Liver (tissue), 8 donors: ENCODE measurements at regions not wholly inside any gene's neighbourhood (a gene's known extent, or its start where the extent isn't known, plus 50 kb on each side); places are given as distances from the start of the nearest gene placed in this dataset.
"Not testable (repeated sequence)": the region's sequence is repeated elsewhere in the genome, so short reads cannot be mapped to it uniquely, and the experiment has no call there.

Experiments
- DNase-seq: peaks from one replicate; pipeline ENCODE4 v3.0.0-alpha.2; 2017; ENCODE audit warnings: low spot score
- H3K27ac ChIP-seq, 2 donors: one replicate each; pipeline ENCODE4 v1.7.0; 2013; ENCODE audit warnings: inconsistent platforms in 2 of 2, low read length in 2 of 2, control low read depth in 1 of 2, low read depth in 1 of 2, mild to moderate bottlenecking in 1 of 2
- H3K27me3 ChIP-seq, 4 donors: one replicate each; pipeline versions ENCODE4 v1.6.1 to v1.7.0; 2013; ENCODE audit warnings: low read length in 3 of 4, inconsistent platforms in 1 of 4, mild to moderate bottlenecking in 1 of 4, moderate library complexity in 1 of 4; ENCODE audit not compliant: control insufficient read depth in 4 of 4, insufficient read depth in 4 of 4
- H3K36me3 ChIP-seq, 4 donors: one replicate each; pipeline versions ENCODE4 v1.6.1 to v1.7.0; 2013; ENCODE audit warnings: low read length in 3 of 4, mild to moderate bottlenecking in 3 of 4, low read depth in 1 of 4, moderate library complexity in 1 of 4; ENCODE audit not compliant: control insufficient read depth in 4 of 4, insufficient read depth in 3 of 4
- H3K4me1 ChIP-seq, 4 donors: one replicate each; pipeline versions ENCODE4 v1.6.1 to v1.7.0; 2013; ENCODE audit warnings: low read length in 3 of 4, mild to moderate bottlenecking in 3 of 4, moderate library complexity in 1 of 4; ENCODE audit not compliant: control insufficient read depth in 4 of 4, insufficient read depth in 4 of 4
- H3K4me3 ChIP-seq, 3 donors: one replicate each; pipeline versions ENCODE4 v1.6.1 to v1.7.0; 2013; ENCODE audit warnings: low read length in 3 of 3, control low read depth in 1 of 3, low read depth in 1 of 3, mild to moderate bottlenecking in 1 of 3
- H3K9ac ChIP-seq, 2 donors: one replicate each; pipeline ENCODE4 v1.7.0; 2013; ENCODE audit warnings: low read length in 2 of 2, mild to moderate bottlenecking in 2 of 2, moderate library complexity in 2 of 2, control low read depth in 1 of 2, low read depth in 1 of 2
- H3K9me3 ChIP-seq, 4 donors: one replicate each; pipeline versions ENCODE4 v1.6.1 to v1.7.0; 2013; ENCODE audit warnings: low read length in 3 of 4; ENCODE audit not compliant: control insufficient read depth in 4 of 4
- EGR1 ChIP-seq, 2 donors: IDR thresholded peaks; 2 replicates each; pipeline ENCODE4 v1.6.1; 2016 to 2018; ENCODE audit warnings: antibody characterized with exemption in 2 of 2, low read depth in 2 of 2
- FOXA1 ChIP-seq: IDR thresholded peaks from 2 replicates; pipeline ENCODE4 v1.6.1; 2016; ENCODE audit warnings: antibody characterized with exemption
- GABPA ChIP-seq, 2 donors: IDR thresholded peaks in 1 of 2; conservative IDR thresholded peaks in 1 of 2; 2 replicates each; pipeline ENCODE4 v1.6.1; 2016; ENCODE audit warnings: antibody characterized with exemption in 2 of 2, mild to moderate bottlenecking in 1 of 2, moderate library complexity in 1 of 2
- HNF4A ChIP-seq, 2 donors: conservative IDR thresholded peaks; 2 replicates each; pipeline ENCODE4 v1.6.1; 2016; ENCODE audit warnings: antibody characterized with exemption in 2 of 2, mild to moderate bottlenecking in 2 of 2
- HNF4G ChIP-seq: IDR thresholded peaks from 2 replicates; pipeline ENCODE4 v1.6.1; 2016; ENCODE audit warnings: antibody characterized with exemption
- JUND ChIP-seq, 2 donors: IDR thresholded peaks; 2 replicates each; pipeline ENCODE4 v1.6.1; 2016; ENCODE audit warnings: antibody characterized with exemption in 2 of 2
- NR2F2 ChIP-seq: IDR thresholded peaks from 2 replicates; pipeline ENCODE4 v1.6.1; 2016; ENCODE audit warnings: antibody characterized with exemption
- RAD21 ChIP-seq, 2 donors: IDR thresholded peaks; 2 replicates each; pipeline ENCODE4 v1.6.1; 2016; ENCODE audit warnings: antibody characterized with exemption in 2 of 2, mild to moderate bottlenecking in 2 of 2
- RXRA ChIP-seq, 2 donors: IDR thresholded peaks; 2 replicates each; pipeline ENCODE4 v1.6.1; 2017 to 2018; ENCODE audit warnings: antibody characterized with exemption in 2 of 2, mild to moderate bottlenecking in 1 of 2
- SP1 ChIP-seq: IDR thresholded peaks from 2 replicates; pipeline ENCODE4 v1.6.1; 2018; ENCODE audit warnings: antibody characterized with exemption, mild to moderate bottlenecking
- TAF1 ChIP-seq: conservative IDR thresholded peaks from 2 replicates; pipeline ENCODE4 v1.6.1; 2016; ENCODE audit warnings: antibody characterized with exemption, mild to moderate bottlenecking
- YY1 ChIP-seq: IDR thresholded peaks from 2 replicates; pipeline ENCODE4 v1.6.1; 2016; ENCODE audit warnings: antibody characterized with exemption, mild to moderate bottlenecking
- WGBS: extraction: QIAGEN DNeasy Blood & Tissue Kit; methylation state at CpG from one replicate; pipeline ENCODE4 v1.1.7; 2013; 5-methylcytosine and 5-hydroxymethylcytosine counted together
- TF ChIP-seq, protein P1 (sequence below): IDR thresholded peaks from 2 replicates; pipeline ENCODE4 v1.6.1; 2016; ENCODE audit warnings: antibody characterized with exemption
- TF ChIP-seq, protein P2 (sequence below): IDR thresholded peaks from 2 replicates; pipeline ENCODE4 v1.6.1; 2016; ENCODE audit warnings: antibody characterized with exemption, mild to moderate bottlenecking
- TF ChIP-seq, protein P3 (sequence below): fragments of 150-350 bp; IDR thresholded peaks from 2 replicates; pipeline ENCODE4 v1.5.1; 2017; ENCODE audit warnings: improper control_type of control experiment, low read depth, low read length; ENCODE audit not compliant: missing input control
- TF ChIP-seq, protein P4 (sequence below): IDR thresholded peaks from 2 replicates; pipeline ENCODE4 v1.6.1; 2016; ENCODE audit warnings: antibody characterized with exemption
- TF ChIP-seq, protein P5 (sequence below): IDR thresholded peaks from 2 replicates; pipeline ENCODE4 v1.6.1; 2016; ENCODE audit warnings: antibody characterized with exemption
- donor health status: healthy.
- donor health status: healthy.
- donor health status: healthy.
- donor health status: healthy.
- donor health status: healthy.

DNA sequence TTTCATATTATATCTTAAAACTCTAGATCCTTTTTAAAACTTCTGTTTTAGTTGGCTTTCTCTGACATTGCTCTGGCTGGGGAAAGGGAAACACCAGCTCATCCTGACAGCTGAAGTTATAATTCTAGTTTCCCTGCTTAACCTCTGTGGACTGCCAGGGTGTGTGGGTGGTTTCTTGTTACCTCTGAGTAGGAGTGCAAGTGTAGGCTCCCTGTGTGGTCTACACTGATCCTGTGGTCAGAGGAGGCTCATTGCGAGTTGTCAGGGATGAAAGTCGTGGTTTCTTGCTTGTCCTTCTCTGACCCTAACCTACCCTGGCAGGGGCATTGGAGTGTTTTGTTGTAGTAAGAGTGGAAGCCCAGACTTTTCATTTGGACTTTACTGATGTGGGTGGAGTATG is 221.0 kb downstream of the UTP18 start:
- no peak for DNase-seq
- WGBS, result 86% methylated on average over 2 of the region's 2 CpGs
- H3K4me1 ChIP-seq, result no peaks in the 10 kb centered on the region

DNA sequence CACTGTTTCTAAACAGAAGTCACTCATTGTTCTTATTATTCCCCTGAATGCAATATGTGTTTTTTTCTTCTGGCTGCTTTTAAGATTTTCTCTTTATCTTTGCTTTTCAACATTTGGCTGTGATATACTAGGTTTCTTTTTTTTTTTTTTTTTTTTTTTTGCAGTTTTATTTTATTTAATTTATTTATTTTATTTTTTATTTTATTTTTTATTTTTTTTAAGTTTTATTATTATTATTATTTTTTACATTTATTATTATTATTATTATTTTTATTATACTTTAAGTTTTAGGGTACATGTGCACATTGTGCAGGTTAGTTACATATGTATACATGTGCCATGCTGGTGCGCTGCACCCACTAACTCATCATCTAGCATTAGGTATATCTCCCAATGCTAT is 221.9 kb downstream of the UTP18 start:
- DNase-seq, H3K4me1 ChIP-seq, H3K36me3 ChIP-seq, H3K27me3 ChIP-seq, H3K27ac ChIP-seq, H3K9me3 ChIP-seq, H3K9ac ChIP-seq, H3K4me3 ChIP-seq: not testable (repeated sequence)
- no CpG with 5 or more reads among the region's 1 CpG for WGBS

More for the DNA sequence above, 221.0 kb downstream of the UTP18 start:
- peaks cover 0 to 6% (median 2%) of the 10 kb centered on the region in 4 donors for H3K9me3 ChIP-seq
- H3K27me3 ChIP-seq, result peaks cover 0 to 2% (median 0%) of the 10 kb centered on the region in 4 donors
- H3K9ac ChIP-seq, result no peak overlapping the region
- no peaks in the 10 kb centered on the region for H3K36me3 ChIP-seq
- no peak overlapping the region for H3K4me3 ChIP-seq
- TF ChIP-seq, protein P1, sequence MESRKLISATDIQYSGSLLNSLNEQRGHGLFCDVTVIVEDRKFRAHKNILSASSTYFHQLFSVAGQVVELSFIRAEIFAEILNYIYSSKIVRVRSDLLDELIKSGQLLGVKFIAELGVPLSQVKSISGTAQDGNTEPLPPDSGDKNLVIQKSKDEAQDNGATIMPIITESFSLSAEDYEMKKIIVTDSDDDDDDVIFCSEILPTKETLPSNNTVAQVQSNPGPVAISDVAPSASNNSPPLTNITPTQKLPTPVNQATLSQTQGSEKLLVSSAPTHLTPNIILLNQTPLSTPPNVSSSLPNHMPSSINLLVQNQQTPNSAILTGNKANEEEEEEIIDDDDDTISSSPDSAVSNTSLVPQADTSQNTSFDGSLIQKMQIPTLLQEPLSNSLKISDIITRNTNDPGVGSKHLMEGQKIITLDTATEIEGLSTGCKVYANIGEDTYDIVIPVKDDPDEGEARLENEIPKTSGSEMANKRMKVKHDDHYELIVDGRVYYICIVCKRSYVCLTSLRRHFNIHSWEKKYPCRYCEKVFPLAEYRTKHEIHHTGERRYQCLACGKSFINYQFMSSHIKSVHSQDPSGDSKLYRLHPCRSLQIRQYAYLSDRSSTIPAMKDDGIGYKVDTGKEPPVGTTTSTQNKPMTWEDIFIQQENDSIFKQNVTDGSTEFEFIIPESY, result no peak
- TF ChIP-seq GABPA (IDR thresholded peaks at IDR 0.05 in 1 of 2, conservative IDR thresholded peaks at IDR 0.05 in 1 of 2) (no peak), RAD21 (IDR thresholded peaks at IDR 0.05) (no peak), RXRA (IDR thresholded peaks at IDR 0.05) (no peak), JUND (IDR thresholded peaks at IDR 0.05) (no peak), HNF4G (no peak)
- TF ChIP-seq, protein P2, sequence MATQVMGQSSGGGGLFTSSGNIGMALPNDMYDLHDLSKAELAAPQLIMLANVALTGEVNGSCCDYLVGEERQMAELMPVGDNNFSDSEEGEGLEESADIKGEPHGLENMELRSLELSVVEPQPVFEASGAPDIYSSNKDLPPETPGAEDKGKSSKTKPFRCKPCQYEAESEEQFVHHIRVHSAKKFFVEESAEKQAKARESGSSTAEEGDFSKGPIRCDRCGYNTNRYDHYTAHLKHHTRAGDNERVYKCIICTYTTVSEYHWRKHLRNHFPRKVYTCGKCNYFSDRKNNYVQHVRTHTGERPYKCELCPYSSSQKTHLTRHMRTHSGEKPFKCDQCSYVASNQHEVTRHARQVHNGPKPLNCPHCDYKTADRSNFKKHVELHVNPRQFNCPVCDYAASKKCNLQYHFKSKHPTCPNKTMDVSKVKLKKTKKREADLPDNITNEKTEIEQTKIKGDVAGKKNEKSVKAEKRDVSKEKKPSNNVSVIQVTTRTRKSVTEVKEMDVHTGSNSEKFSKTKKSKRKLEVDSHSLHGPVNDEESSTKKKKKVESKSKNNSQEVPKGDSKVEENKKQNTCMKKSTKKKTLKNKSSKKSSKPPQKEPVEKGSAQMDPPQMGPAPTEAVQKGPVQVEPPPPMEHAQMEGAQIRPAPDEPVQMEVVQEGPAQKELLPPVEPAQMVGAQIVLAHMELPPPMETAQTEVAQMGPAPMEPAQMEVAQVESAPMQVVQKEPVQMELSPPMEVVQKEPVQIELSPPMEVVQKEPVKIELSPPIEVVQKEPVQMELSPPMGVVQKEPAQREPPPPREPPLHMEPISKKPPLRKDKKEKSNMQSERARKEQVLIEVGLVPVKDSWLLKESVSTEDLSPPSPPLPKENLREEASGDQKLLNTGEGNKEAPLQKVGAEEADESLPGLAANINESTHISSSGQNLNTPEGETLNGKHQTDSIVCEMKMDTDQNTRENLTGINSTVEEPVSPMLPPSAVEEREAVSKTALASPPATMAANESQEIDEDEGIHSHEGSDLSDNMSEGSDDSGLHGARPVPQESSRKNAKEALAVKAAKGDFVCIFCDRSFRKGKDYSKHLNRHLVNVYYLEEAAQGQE, result no peak
- TF ChIP-seq, protein P3, sequence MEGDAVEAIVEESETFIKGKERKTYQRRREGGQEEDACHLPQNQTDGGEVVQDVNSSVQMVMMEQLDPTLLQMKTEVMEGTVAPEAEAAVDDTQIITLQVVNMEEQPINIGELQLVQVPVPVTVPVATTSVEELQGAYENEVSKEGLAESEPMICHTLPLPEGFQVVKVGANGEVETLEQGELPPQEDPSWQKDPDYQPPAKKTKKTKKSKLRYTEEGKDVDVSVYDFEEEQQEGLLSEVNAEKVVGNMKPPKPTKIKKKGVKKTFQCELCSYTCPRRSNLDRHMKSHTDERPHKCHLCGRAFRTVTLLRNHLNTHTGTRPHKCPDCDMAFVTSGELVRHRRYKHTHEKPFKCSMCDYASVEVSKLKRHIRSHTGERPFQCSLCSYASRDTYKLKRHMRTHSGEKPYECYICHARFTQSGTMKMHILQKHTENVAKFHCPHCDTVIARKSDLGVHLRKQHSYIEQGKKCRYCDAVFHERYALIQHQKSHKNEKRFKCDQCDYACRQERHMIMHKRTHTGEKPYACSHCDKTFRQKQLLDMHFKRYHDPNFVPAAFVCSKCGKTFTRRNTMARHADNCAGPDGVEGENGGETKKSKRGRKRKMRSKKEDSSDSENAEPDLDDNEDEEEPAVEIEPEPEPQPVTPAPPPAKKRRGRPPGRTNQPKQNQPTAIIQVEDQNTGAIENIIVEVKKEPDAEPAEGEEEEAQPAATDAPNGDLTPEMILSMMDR, result no peak
- TF ChIP-seq, protein P4, sequence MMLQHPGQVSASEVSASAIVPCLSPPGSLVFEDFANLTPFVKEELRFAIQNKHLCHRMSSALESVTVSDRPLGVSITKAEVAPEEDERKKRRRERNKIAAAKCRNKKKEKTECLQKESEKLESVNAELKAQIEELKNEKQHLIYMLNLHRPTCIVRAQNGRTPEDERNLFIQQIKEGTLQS, result no peak
- H3K27ac ChIP-seq, result no peak overlapping the region

DNA sequence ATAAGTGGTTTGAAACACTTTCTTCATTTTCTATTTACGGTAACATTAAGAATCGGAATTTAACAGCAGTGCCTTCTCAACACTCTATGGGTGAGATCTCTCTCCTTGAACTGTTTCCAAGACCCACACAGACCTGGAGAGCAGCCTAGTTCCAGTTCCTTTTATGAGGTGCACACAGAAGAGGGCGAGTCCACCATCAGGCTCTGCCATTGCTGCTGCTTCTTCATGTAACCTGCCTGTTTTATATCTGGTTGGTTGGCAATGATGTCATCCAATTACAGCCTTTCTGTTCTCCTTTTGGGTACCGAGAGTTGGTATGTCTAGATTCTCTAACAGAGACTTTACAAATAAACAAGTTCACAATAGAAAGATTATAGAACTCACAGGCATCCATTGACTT is 225.7 kb downstream of the UTP18 start:
- H3K9ac ChIP-seq, result no peak overlapping the region
- DNase-seq, result no peak
- peaks cover 0 to 6% (median 2%) of the 10 kb centered on the region in 4 donors for H3K9me3 ChIP-seq

More for the DNA sequence above, 225.7 kb downstream of the UTP18 start:
- no peak for TF ChIP-seq HNF4G
- no peak for TF ChIP-seq FOXA1
- TF ChIP-seq, protein P5, sequence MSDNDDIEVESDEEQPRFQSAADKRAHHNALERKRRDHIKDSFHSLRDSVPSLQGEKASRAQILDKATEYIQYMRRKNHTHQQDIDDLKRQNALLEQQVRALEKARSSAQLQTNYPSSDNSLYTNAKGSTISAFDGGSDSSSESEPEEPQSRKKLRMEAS, result no peak
- no peak for TF ChIP-seq EGR1 (IDR thresholded peaks at IDR 0.05; ENCODE audit: low read depth in 2 of 2)
- TF ChIP-seq, protein P4, result no peak
- no peak for TF ChIP-seq RXRA (IDR thresholded peaks at IDR 0.05)
- no peak for TF ChIP-seq SP1
- no peak for TF ChIP-seq NR2F2
- TF ChIP-seq RAD21 (IDR thresholded peaks at IDR 0.05), result no peak
- no peak for TF ChIP-seq TAF1
- no peak for TF ChIP-seq YY1
- TF ChIP-seq GABPA (IDR thresholded peaks at IDR 0.05 in 1 of 2, conservative IDR thresholded peaks at IDR 0.05 in 1 of 2), result no peak
- TF ChIP-seq, protein P3, result no peak
- no peak for TF ChIP-seq HNF4A (conservative IDR thresholded peaks at IDR 0.05)
- 83% methylated on average over 4 of the region's 4 CpGs for WGBS
- no peaks in the 10 kb centered on the region for H3K36me3 ChIP-seq
- H3K27ac ChIP-seq, result no peak overlapping the region
- H3K4me3 ChIP-seq, result no peak overlapping the region
- no peaks in the 10 kb centered on the region for H3K4me1 ChIP-seq
- H3K27me3 ChIP-seq, result peaks cover 0 to 2% (median 0%) of the 10 kb centered on the region in 4 donors
